Putamen (tissue), 1 donor: ENCODE measurements at regions not wholly inside any gene's neighbourhood (a gene's known extent, or its start where the extent isn't known, plus 50 kb on each side); places are given as distances from the start of the nearest gene placed in this dataset.

Source experiments
- DNase-seq: peaks from one replicate; pipeline ENCODE4 v3.0.0-alpha.2; 2016; ENCODE audit warnings: low spot score

- DNase-seq = no peak
These were observed 89.0 kb upstream of the PIK3CG start for GRCh38 chr7:106775975-106776607.

GRCh38 chr7:106776618-106777347, 88.3 kb upstream of the PIK3CG start:
- no peak for DNase-seq

- DNase-seq = no peak
These were observed 87.3 kb upstream of the PIK3CG start for GRCh38 chr7:106777674-106778299.

- no peak for DNase-seq
These were observed 86.3 kb upstream of the PIK3CG start for GRCh38 chr7:106778656-106779250.

GRCh38 chr7:106779877-106780276, 85.2 kb upstream of the PIK3CG start:
- no peak for DNase-seq

GRCh38 chr7:106781007-106781406, 84.1 kb upstream of the PIK3CG start:
- DNase-seq = no peak

GRCh38 chr7:106781828-106782544, 83.1 kb upstream of the PIK3CG start:
- no peak for DNase-seq

- no peak for DNase-seq
These were observed 81.8 kb upstream of the PIK3CG start for GRCh38 chr7:106783286-106783685.

- no peak for DNase-seq
These were observed 76.4 kb upstream of the PIK3CG start for GRCh38 chr7:106788637-106789036.

- no peak for DNase-seq
These were observed 73.6 kb upstream of the PIK3CG start for GRCh38 chr7:106791526-106791925.

- no peak for DNase-seq
These were observed 72.7 kb upstream of the PIK3CG start for GRCh38 chr7:106792233-106792926.

- no peak for DNase-seq
These were observed 71.8 kb upstream of the PIK3CG start for GRCh38 chr7:106793015-106793975.

- no peak for DNase-seq
These were observed 70.6 kb upstream of the PIK3CG start for GRCh38 chr7:106794276-106795083.

GRCh38 chr7:106795084-106795876, 69.8 kb upstream of the PIK3CG start:
- no peak for DNase-seq

- DNase-seq = no peak
These were observed 69.2 kb upstream of the PIK3CG start for GRCh38 chr7:106795877-106796231.

GRCh38 chr7:106797937-106798336, 67.1 kb upstream of the PIK3CG start:
- DNase-seq = no peak

- no peak for DNase-seq
These were observed 62.5 kb upstream of the PIK3CG start for GRCh38 chr7:106802589-106802988.

- no peak for DNase-seq
These were observed 58.5 kb upstream of the PIK3CG start for GRCh38 chr7:106806556-106806955.

GRCh38 chr7:106807474-106807873, 57.6 kb upstream of the PIK3CG start:
- no peak for DNase-seq
